ENCODE measurements at regions not wholly inside any gene's neighbourhood (a gene's known extent, or its start where the extent isn't known, plus 50 kb on each side); places are given as distances from the start of the nearest gene placed in this dataset.

DNA sequence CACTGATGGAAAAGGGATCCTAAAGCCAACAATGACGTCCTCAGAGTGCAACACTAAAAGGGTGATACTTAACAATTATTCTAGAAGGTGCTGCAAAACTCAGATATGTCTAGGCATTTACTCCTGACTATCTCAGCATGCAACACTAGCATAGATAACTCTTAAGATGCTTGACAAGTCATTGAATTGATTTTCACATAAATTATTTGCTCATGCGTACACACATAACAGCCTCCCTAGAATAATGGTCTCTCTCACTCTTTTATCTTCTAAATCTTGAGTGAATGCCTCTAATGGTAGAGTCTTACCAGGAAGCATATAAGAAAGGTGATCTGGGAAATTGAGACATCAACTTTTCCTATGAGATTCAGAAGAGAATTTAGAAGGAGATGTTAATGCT lies 1283.7 kb downstream of the MRPL39 start:
- TF ChIP-seq, protein P1, sequence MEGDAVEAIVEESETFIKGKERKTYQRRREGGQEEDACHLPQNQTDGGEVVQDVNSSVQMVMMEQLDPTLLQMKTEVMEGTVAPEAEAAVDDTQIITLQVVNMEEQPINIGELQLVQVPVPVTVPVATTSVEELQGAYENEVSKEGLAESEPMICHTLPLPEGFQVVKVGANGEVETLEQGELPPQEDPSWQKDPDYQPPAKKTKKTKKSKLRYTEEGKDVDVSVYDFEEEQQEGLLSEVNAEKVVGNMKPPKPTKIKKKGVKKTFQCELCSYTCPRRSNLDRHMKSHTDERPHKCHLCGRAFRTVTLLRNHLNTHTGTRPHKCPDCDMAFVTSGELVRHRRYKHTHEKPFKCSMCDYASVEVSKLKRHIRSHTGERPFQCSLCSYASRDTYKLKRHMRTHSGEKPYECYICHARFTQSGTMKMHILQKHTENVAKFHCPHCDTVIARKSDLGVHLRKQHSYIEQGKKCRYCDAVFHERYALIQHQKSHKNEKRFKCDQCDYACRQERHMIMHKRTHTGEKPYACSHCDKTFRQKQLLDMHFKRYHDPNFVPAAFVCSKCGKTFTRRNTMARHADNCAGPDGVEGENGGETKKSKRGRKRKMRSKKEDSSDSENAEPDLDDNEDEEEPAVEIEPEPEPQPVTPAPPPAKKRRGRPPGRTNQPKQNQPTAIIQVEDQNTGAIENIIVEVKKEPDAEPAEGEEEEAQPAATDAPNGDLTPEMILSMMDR (IDR thresholded peaks at IDR 0.05), result no peak
- TF ChIP-seq EP300 (IDR thresholded peaks at IDR 0.05), result no peak
- no peak for TF ChIP-seq POLR2A (IDR thresholded peaks at IDR 0.05)
- TF ChIP-seq POLR2AphosphoS5 (IDR thresholded peaks at IDR 0.05), result no peak
